Lower lobe of right lung (tissue), 2 donors: ENCODE measurements at regions not wholly inside any gene's neighbourhood (a gene's known extent, or its start where the extent isn't known, plus 50 kb on each side); places are given as distances from the start of the nearest gene placed in this dataset.

Source experiments
- ATAC-seq, 2 donors: fragments of 200-7000 bp; cut with Tn5 transposase; one replicate each; pipeline ENCODE4 v1.9.1; 2020 to 2022; ENCODE audit warnings: mild to moderate bottlenecking in 2 of 2, moderate library complexity in 2 of 2
- DNase-seq: peaks from one replicate; pipeline ENCODE4 v3.0.0-alpha.2; 2020
- H3K27ac ChIP-seq: fragments of 200-600 bp; one replicate; pipeline ENCODE4 v1.8.0; 2022
- H3K27me3 ChIP-seq: fragments of 200-600 bp; one replicate; pipeline ENCODE4 v1.8.0; 2022; ENCODE audit warnings: low read depth
- H3K36me3 ChIP-seq: fragments of 200-600 bp; one replicate; pipeline ENCODE4 v1.8.0; 2022; ENCODE audit warnings: mild to moderate bottlenecking
- H3K4me1 ChIP-seq: fragments of 200-600 bp; one replicate; pipeline ENCODE4 v1.8.0; 2022
- H3K4me3 ChIP-seq: fragments of 200-600 bp; one replicate; pipeline ENCODE4 v1.8.0; 2022; ENCODE audit warnings: mild to moderate bottlenecking
- H3K9me3 ChIP-seq: fragments of 200-600 bp; one replicate; pipeline ENCODE4 v1.8.0; 2022
- CTCF ChIP-seq: fragments of 200-600 bp; IDR thresholded peaks from one replicate; pipeline ENCODE4 v1.8.0; 2022; ENCODE audit warnings: antibody characterized with exemption, mild to moderate bottlenecking
- intact Hi-C: fragments of 100-400 bp; cut with DNase I; formaldehyde crosslinking; loops from one replicate; pipeline ENCODE4 v1.11.0; 2022
- donor health status: DM: no; HTN: yes; CAD: no; lungs with severe emphysema.

- no peaks in the 10 kb centered on the region for H3K27me3 ChIP-seq
- no peaks in the 10 kb centered on the region for H3K36me3 ChIP-seq
- no peak for TF ChIP-seq CTCF
- intact Hi-C loops = no loop called here
- no peak overlapping the region for H3K4me3 ChIP-seq
- no peak for ATAC-seq
- H3K4me1 ChIP-seq = no peaks in the 10 kb centered on the region
- DNase-seq = no peak
- H3K9me3 ChIP-seq = no peaks in the 10 kb centered on the region
- no peak overlapping the region for H3K27ac ChIP-seq
Measured at GRCh38 chr3:170772175-170772574, 97.8 kb downstream of the RPL22L1 start.

- peaks cover 4% of the 10 kb centered on the region for H3K4me1 ChIP-seq
- H3K36me3 ChIP-seq = no peaks in the 10 kb centered on the region
- no peak overlapping the region for H3K27ac ChIP-seq
- ATAC-seq = no peak
- no peak for DNase-seq
- no peaks in the 10 kb centered on the region for H3K9me3 ChIP-seq
- intact Hi-C loops = no loop called here
- H3K4me3 ChIP-seq = no peak overlapping the region
- TF ChIP-seq CTCF = no peak
- H3K27me3 ChIP-seq = no peaks in the 10 kb centered on the region
Measured at GRCh38 chr3:170768334-170768801, 101.6 kb downstream of the RPL22L1 start.

- Histone ChIP-seq H3K36me3 (no peaks in the 10 kb centered on the region), H3K9me3 (no peaks in the 10 kb centered on the region), H3K27ac (no peak overlapping the region), H3K4me1 (peaks cover 4% of the 10 kb centered on the region), H3K27me3 (no peaks in the 10 kb centered on the region), H3K4me3 (no peak overlapping the region)
- no peak for DNase-seq
- ATAC-seq = no peak
- intact Hi-C loops = no loop called here
- no peak for TF ChIP-seq CTCF
Measured at GRCh38 chr3:170767576-170767941, 102.4 kb downstream of the RPL22L1 start.

GRCh38 chr3:170766823-170767575 is 103.0 kb downstream of the RPL22L1 start:
- H3K27me3 ChIP-seq = no peaks in the 10 kb centered on the region
- no peak for TF ChIP-seq CTCF
- ATAC-seq (no peak), DNase-seq (no peak)
- intact Hi-C loops = no loop called here
- H3K9me3 ChIP-seq = no peaks in the 10 kb centered on the region
- H3K27ac ChIP-seq = no peak overlapping the region
- no peak overlapping the region for H3K4me3 ChIP-seq
- no peaks in the 10 kb centered on the region for H3K36me3 ChIP-seq
- H3K4me1 ChIP-seq = peaks cover 4% of the 10 kb centered on the region

- Histone ChIP-seq H3K4me3 (no peak overlapping the region), H3K36me3 (no peaks in the 10 kb centered on the region), H3K9me3 (no peaks in the 10 kb centered on the region), H3K27ac (no peak overlapping the region), H3K4me1 (peaks cover 4% of the 10 kb centered on the region), H3K27me3 (no peaks in the 10 kb centered on the region)
- DNase-seq (no peak), ATAC-seq (no peak)
- intact Hi-C loops = no loop called here
- no peak for TF ChIP-seq CTCF
Measured at GRCh38 chr3:170766253-170766652, 103.7 kb downstream of the RPL22L1 start.
